Endothelial cell of umbilical vein (primary cell): ENCODE measurements at regions not wholly inside any gene's neighbourhood (a gene's known extent, or its start where the extent isn't known, plus 50 kb on each side); places are given as distances from the start of the nearest gene placed in this dataset.

Source experiments
- BruUV-seq: library from RNA; stranded (reverse); fragments of 400-500 nt; replicated peaks from 2 replicates; lab custom pipeline; 2021; lab: Mats Ljungman, UMichigan
- CTCF ChIA-PET: fragments of 300-600, 350-600 bp; sonication (Branson Sonifier 250); formaldehyde crosslinking; loops from one replicate; lab custom pipeline; 2021; ENCODE audit warnings: antibody characterized with exemption, inconsistent platforms; lab: Charles Lee
- POLR2A ChIA-PET: fragments of 300-600, 350-600 bp; sonication (Branson Sonifier 250); formaldehyde crosslinking; loops from one replicate; lab custom pipeline; 2021; ENCODE audit warnings: antibody characterized with exemption, inconsistent platforms; lab: Charles Lee
- DNase-seq: peaks from one replicate; pipeline ENCODE4 v3.0.0-alpha.2; 2011; ENCODE audit warnings: low read depth, low spot score
- FAIRE-seq: peaks from 2 replicates; lab custom pipeline; 2011; peaks lifted over from hg19 to GRCh38; lab: Jason Lieb, UNC
- H2AFZ ChIP-seq: 2 replicates; pipeline ENCODE4 v1.6.0; 2012; ENCODE audit warnings: low read depth, low read length, control low read depth, inconsistent platforms
- H3K27ac ChIP-seq: 2 replicates; pipeline ENCODE4 v1.5.1; 2011; ENCODE audit warnings: low read depth, mild to moderate bottlenecking, control low read depth, low read length, moderate library complexity; ENCODE audit not compliant: insufficient read depth
- H3K27me3 ChIP-seq, 2 experiments: 2 replicates each; pipeline versions ENCODE4 v1.6.0 to v1.6.1; 2011; ENCODE audit warnings: low read length in 2 of 2, mixed read lengths in 1 of 2; ENCODE audit not compliant: control insufficient read depth in 2 of 2, insufficient read depth in 2 of 2
- H3K36me3 ChIP-seq, 2 experiments: 2 replicates in 1 of 2; 3 replicates in 1 of 2; pipeline ENCODE4 v1.5.1; 2011; ENCODE audit warnings: low read length in 2 of 2, mild to moderate bottlenecking in 1 of 2, moderate library complexity in 1 of 2; ENCODE audit not compliant: control insufficient read depth in 2 of 2, insufficient read depth in 2 of 2; ENCODE audit errors: extremely low read depth in 1 of 2
- H3K4me1 ChIP-seq: 3 replicates; pipeline ENCODE4 v1.5.1; 2011; ENCODE audit warnings: mild to moderate bottlenecking, low read length; ENCODE audit not compliant: control insufficient read depth, insufficient read depth; ENCODE audit errors: extremely low read depth
- H3K4me2 ChIP-seq: 2 replicates; pipeline ENCODE4 v1.6.1; 2011; ENCODE audit warnings: low read length, control low read depth, mixed read lengths; ENCODE audit not compliant: insufficient read depth
- H3K4me3 ChIP-seq, 3 experiments: fragments of 200-600 bp in 1 of 3; sonication (generic), shearing (Covaris generic) in 1 of 3; replicated peaks in 1 of 3; 2 replicates each; pipeline ENCODE4 v1.5.1; 2011 to 2016; ENCODE audit warnings: control low read depth in 3 of 3, low read length in 3 of 3, mild to moderate bottlenecking in 2 of 3, inconsistent platforms in 1 of 3, low read depth in 1 of 3, moderate library complexity in 1 of 3; ENCODE audit not compliant: insufficient read depth in 1 of 3
- H3K79me2 ChIP-seq: 2 replicates; pipeline ENCODE4 v1.6.0; 2012; ENCODE audit warnings: low read length, inconsistent platforms; ENCODE audit not compliant: control insufficient read depth, insufficient read depth
- H3K9ac ChIP-seq: replicated peaks from 2 replicates; pipeline ENCODE3; 2011; ENCODE audit warnings: low read length, control low read depth; ENCODE audit not compliant: insufficient read depth; ENCODE audit errors: extremely low read depth
- H3K9me1 ChIP-seq: replicated peaks from 3 replicates; pipeline ENCODE4 v1.6.0; 2011; ENCODE audit warnings: mild to moderate bottlenecking, low read length; ENCODE audit not compliant: control insufficient read depth, insufficient read depth; ENCODE audit errors: extremely low read depth
- H3K9me3 ChIP-seq: replicated peaks from 2 replicates; pipeline ENCODE4 v1.5.1; 2012; ENCODE audit warnings: low read length, inconsistent platforms; ENCODE audit not compliant: control insufficient read depth, insufficient read depth
- H4K20me1 ChIP-seq: replicated peaks from 2 replicates; pipeline ENCODE3; 2011; ENCODE audit warnings: mild to moderate bottlenecking, low read length; ENCODE audit not compliant: control insufficient read depth, insufficient read depth; ENCODE audit errors: extremely low read depth
- EZH2 ChIP-seq: IDR thresholded peaks from 2 replicates; pipeline ENCODE4 v1.6.1; 2012; ENCODE audit warnings: borderline replicate concordance, low read depth, mild to moderate bottlenecking, moderate library complexity, low read length, inconsistent platforms; ENCODE audit not compliant: severe bottlenecking
- FOS ChIP-seq: IDR thresholded peaks from 2 replicates; pipeline ENCODE4 v1.6.1; 2011; ENCODE audit warnings: mild to moderate bottlenecking, low read length, moderate library complexity, borderline replicate concordance; ENCODE audit not compliant: insufficient read depth
- GATA2 ChIP-seq: IDR thresholded peaks from 2 replicates; pipeline ENCODE4 v1.7.0; 2011; ENCODE audit warnings: low read depth, mild to moderate bottlenecking, moderate library complexity, mixed read lengths, low read length; ENCODE audit not compliant: insufficient read length, insufficient read depth
- JUN ChIP-seq: IDR thresholded peaks from 2 replicates; pipeline ENCODE4 v1.6.1; 2011; ENCODE audit warnings: borderline replicate concordance, low read depth; ENCODE audit not compliant: insufficient read length, insufficient read depth
- MAX ChIP-seq: IDR thresholded peaks from 2 replicates; pipeline ENCODE4 v1.6.1; 2011; ENCODE audit not compliant: insufficient read depth, insufficient read length
- MYC ChIP-seq: IDR thresholded peaks from one replicate; pipeline ENCODE4 v1.6.1; 2011; ENCODE audit warnings: mild to moderate bottlenecking, low read depth, low read length
- POLR2A ChIP-seq: IDR thresholded peaks from 2 replicates; pipeline ENCODE4 v1.6.1; 2012; ENCODE audit warnings: low read depth, mild to moderate bottlenecking, control low read depth, low read length
- POLR2AphosphoS5 ChIP-seq: IDR thresholded peaks from 2 replicates; pipeline ENCODE4 v1.6.1; 2012; ENCODE audit warnings: low read depth, mild to moderate bottlenecking, control low read depth, low read length, moderate library complexity; ENCODE audit not compliant: insufficient read depth
- dilution Hi-C: fragments of 300-500 bp; cut with MboI; formaldehyde crosslinking; loops from one replicate; pipeline ENCODE4 v1.15.0; 2019; ENCODE audit warnings: low sequenced_read_pairs; ENCODE audit not compliant: extremely low pct_ligation_motif_present
- intact Hi-C: fragments of 100-400 bp; cut with micrococcal nuclease; formaldehyde crosslinking; loops from one replicate; pipeline ENCODE4 v1.10.0; 2022
- TF ChIP-seq, protein P1 (sequence below), 2 donors: IDR thresholded peaks; 1 replicate in 1 of 2; 2 replicates in 1 of 2; pipeline ENCODE4 v1.5.1; 2011; ENCODE audit warnings: low read length in 2 of 2, mild to moderate bottlenecking in 2 of 2, moderate library complexity in 2 of 2, control low read depth in 1 of 2, inconsistent platforms in 1 of 2, low read depth in 1 of 2; ENCODE audit not compliant: insufficient read depth in 1 of 2; ENCODE audit errors: extremely low read depth in 1 of 2

DNA sequence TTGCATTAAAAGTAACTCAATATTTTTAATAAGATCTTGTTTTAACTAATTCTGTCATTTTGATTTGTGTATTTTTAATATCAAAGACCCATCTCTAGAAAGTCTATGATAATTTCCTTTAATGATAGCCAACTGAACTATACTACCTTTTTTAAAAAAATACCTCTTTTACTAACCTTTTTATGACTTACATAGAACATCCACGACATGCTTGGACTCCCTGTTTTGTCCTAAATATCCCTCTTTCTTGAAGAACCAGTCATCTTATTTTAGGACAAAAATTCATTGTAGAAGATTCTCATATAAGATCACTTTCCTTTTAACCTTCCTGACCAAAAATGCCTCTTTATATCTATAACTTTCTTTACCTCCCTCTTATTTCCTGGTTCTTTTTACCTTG, 76.8 kb upstream of the GC start:
- intact Hi-C loops, result no loop called here
- H3K36me3 ChIP-seq, result no peaks in the 10 kb centered on the region
- no peaks in the 10 kb centered on the region for H3K9me3 ChIP-seq
- CTCF ChIA-PET, result no interaction called here
- DNase-seq (no peak), FAIRE-seq (no peak)
- no peaks in the 10 kb centered on the region for H3K4me1 ChIP-seq
- H2AFZ ChIP-seq, result no peak overlapping the region
- POLR2A ChIA-PET, result no interaction called here
- no peak overlapping the region for H3K4me2 ChIP-seq
- no peaks in the 10 kb centered on the region for H4K20me1 ChIP-seq
- TF ChIP-seq FOS (no peak), POLR2A (no peak), GATA2 (no peak), POLR2AphosphoS5 (no peak)
- TF ChIP-seq, protein P1, sequence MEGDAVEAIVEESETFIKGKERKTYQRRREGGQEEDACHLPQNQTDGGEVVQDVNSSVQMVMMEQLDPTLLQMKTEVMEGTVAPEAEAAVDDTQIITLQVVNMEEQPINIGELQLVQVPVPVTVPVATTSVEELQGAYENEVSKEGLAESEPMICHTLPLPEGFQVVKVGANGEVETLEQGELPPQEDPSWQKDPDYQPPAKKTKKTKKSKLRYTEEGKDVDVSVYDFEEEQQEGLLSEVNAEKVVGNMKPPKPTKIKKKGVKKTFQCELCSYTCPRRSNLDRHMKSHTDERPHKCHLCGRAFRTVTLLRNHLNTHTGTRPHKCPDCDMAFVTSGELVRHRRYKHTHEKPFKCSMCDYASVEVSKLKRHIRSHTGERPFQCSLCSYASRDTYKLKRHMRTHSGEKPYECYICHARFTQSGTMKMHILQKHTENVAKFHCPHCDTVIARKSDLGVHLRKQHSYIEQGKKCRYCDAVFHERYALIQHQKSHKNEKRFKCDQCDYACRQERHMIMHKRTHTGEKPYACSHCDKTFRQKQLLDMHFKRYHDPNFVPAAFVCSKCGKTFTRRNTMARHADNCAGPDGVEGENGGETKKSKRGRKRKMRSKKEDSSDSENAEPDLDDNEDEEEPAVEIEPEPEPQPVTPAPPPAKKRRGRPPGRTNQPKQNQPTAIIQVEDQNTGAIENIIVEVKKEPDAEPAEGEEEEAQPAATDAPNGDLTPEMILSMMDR (IDR thresholded peaks at IDR 0.05; ENCODE audit: extremely low read depth in 1 of 2, insufficient read depth in 1 of 2, low read depth in 1 of 2, low read length in 2 of 2), result no peak
- no peak overlapping the region for H3K9ac ChIP-seq
- dilution Hi-C loops, result no loop called here
- H3K9me1 ChIP-seq, result no peaks in the 10 kb centered on the region
- no peak overlapping the region for H3K27ac ChIP-seq
- BruUV-seq, result no TSS peak
- no peaks in the 10 kb centered on the region for H3K27me3 ChIP-seq
- H3K4me3 ChIP-seq, result no peak overlapping the region
- H3K79me2 ChIP-seq, result no peaks in the 10 kb centered on the region

DNA sequence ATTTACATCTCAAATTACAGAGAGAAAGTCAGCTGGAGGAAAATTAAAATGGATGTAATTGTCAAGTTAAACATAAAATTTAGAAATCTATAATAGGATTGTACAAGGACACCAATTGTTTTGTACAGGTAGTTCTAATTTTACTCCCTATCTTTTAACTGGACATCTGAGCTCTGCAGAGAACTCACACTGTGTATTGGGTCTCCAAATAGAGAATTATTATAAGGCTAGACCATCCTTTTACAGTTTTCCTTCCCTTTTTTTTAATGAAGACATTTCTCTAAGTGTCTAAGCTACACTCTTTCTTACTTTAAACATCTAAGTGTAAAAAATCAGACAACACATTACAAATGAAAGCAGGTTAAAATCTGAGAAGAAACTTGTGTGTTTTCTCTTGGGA, 78.4 kb upstream of the GC start:
- H3K27ac ChIP-seq, result no peak overlapping the region
- no peaks in the 10 kb centered on the region for H3K9me3 ChIP-seq
- H3K9me1 ChIP-seq, result no peaks in the 10 kb centered on the region
- ChIA-PET CTCF (no interaction called here), POLR2A (no interaction called here)
- no peaks in the 10 kb centered on the region for H3K4me1 ChIP-seq
- TF ChIP-seq, protein P1 (IDR thresholded peaks at IDR 0.05; ENCODE audit: extremely low read depth in 1 of 2, insufficient read depth in 1 of 2, low read depth in 1 of 2, low read length in 2 of 2), result no peak
- TF ChIP-seq POLR2AphosphoS5 (no peak), GATA2 (no peak), EZH2 (no peak), FOS (no peak), MYC (no peak), MAX (no peak), POLR2A (no peak), JUN (no peak)
- no peak overlapping the region for H2AFZ ChIP-seq
- DNase-seq (no peak), FAIRE-seq (no peak)
- no peak overlapping the region for H3K4me3 ChIP-seq
- H4K20me1 ChIP-seq, result no peaks in the 10 kb centered on the region
- H3K36me3 ChIP-seq, result no peaks in the 10 kb centered on the region
- dilution Hi-C loops (no loop called here), intact Hi-C loops (no loop called here)
- no peaks in the 10 kb centered on the region for H3K79me2 ChIP-seq
- BruUV-seq, result no TSS peak
- H3K4me2 ChIP-seq, result no peak overlapping the region
- no peak overlapping the region for H3K9ac ChIP-seq
- no peaks in the 10 kb centered on the region for H3K27me3 ChIP-seq
